H1 (cell line): ENCODE measurements at regions not wholly inside any gene's neighbourhood (a gene's known extent, or its start where the extent isn't known, plus 50 kb on each side); places are given as distances from the start of the nearest gene placed in this dataset.

Experiments
- BRCA1 ChIP-seq: IDR thresholded peaks from 2 replicates; pipeline ENCODE4 v1.6.1; 2012; ENCODE audit warnings: low read depth, low read length, improper control_type of control experiment
- CBX8 ChIP-seq: fragments of 300-800, 300-1000 bp; sonication (generic); IDR thresholded peaks from 2 replicates; pipeline ENCODE4 v1.7.1; 2016; ENCODE audit warnings: low read depth, low read length, borderline replicate concordance
- CREB1 ChIP-seq: IDR thresholded peaks from 2 replicates; pipeline ENCODE4 v1.6.1; 2012; ENCODE audit warnings: inconsistent platforms
- EGR1 ChIP-seq: IDR thresholded peaks from 2 replicates; pipeline ENCODE4 v1.6.1; 2011; ENCODE audit warnings: low read depth, low read length, borderline replicate concordance
- EP300 ChIP-seq, 2 experiments: IDR thresholded peaks; 1 replicate in 1 of 2; 2 replicates in 1 of 2; pipeline ENCODE4 v1.6.1; 2011 to 2012; ENCODE audit warnings: low read depth in 2 of 2, low read length in 2 of 2, mild to moderate bottlenecking in 2 of 2, borderline replicate concordance in 1 of 2, inconsistent platforms in 1 of 2, moderate library complexity in 1 of 2
- HDAC6 ChIP-seq: IDR thresholded peaks from one replicate; pipeline ENCODE4 v1.7.1; 2012; ENCODE audit warnings: low read depth, mild to moderate bottlenecking, inconsistent platforms, low read length, moderate library complexity
- JUND ChIP-seq: IDR thresholded peaks from 2 replicates; pipeline ENCODE4 v1.6.1; 2011; ENCODE audit warnings: mild to moderate bottlenecking, improper control_type of control experiment, low read length
- RNF2 ChIP-seq: fragments of 200-900, 300-1000 bp; sonication (generic); IDR thresholded peaks from 2 replicates; pipeline ENCODE4 v1.7.1; 2016; ENCODE audit warnings: borderline replicate concordance, low read depth, mild to moderate bottlenecking, antibody characterized with exemption, low read length; ENCODE audit not compliant: poor library complexity, severe bottlenecking; ENCODE audit errors: missing control alignments
- TCF12 ChIP-seq: IDR thresholded peaks from 2 replicates; pipeline ENCODE4 v1.6.1; 2011; ENCODE audit warnings: low read depth, mild to moderate bottlenecking, low read length
- TF ChIP-seq, protein P1 (sequence below), 3 experiments: IDR thresholded peaks; 1 replicate in 2 of 3; 2 replicates in 1 of 3; pipeline versions ENCODE4 v1.5.1 to v1.6.1; 2011; ENCODE audit warnings: low read length in 3 of 3, mild to moderate bottlenecking in 3 of 3, inconsistent platforms in 2 of 3, low read depth in 1 of 3, moderate library complexity in 1 of 3; ENCODE audit not compliant: insufficient read depth in 1 of 3; ENCODE audit errors: control extremely low read depth in 1 of 3

DNA sequence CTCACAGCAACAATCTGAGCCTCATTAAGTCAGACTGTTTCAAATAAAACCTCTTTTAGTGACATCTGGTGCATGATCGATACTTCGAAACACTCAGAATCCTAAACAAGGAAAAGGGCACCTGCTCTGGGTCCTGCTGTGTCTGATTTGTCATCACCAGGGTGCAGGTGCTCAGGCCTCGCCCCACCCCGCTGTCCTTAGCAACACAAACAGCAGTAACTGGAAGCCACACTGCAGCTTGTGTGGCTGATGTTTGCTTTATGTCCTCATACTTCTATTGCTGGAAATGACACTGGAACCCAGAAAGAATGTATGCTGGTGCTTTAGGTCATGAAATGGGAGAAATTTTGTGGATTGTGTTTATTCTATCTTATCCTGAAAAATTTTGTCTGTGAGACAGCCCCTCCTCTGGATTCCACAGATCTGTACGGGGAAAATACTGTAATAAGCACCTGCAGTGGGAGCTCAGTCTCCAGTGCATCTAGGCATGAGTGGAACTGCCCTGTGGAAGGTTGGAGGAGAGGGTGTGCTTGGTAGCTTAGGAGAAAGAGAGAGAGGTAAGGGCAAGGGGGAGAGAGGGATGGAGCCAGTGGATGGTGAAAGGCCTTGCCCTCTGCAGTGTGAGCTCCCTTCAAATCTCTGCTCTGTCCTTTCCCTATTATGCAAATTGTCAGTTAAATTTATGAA lies 284.2 kb downstream of the SMARCA2 start:
- TF ChIP-seq, protein P1, sequence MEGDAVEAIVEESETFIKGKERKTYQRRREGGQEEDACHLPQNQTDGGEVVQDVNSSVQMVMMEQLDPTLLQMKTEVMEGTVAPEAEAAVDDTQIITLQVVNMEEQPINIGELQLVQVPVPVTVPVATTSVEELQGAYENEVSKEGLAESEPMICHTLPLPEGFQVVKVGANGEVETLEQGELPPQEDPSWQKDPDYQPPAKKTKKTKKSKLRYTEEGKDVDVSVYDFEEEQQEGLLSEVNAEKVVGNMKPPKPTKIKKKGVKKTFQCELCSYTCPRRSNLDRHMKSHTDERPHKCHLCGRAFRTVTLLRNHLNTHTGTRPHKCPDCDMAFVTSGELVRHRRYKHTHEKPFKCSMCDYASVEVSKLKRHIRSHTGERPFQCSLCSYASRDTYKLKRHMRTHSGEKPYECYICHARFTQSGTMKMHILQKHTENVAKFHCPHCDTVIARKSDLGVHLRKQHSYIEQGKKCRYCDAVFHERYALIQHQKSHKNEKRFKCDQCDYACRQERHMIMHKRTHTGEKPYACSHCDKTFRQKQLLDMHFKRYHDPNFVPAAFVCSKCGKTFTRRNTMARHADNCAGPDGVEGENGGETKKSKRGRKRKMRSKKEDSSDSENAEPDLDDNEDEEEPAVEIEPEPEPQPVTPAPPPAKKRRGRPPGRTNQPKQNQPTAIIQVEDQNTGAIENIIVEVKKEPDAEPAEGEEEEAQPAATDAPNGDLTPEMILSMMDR (IDR thresholded peaks at IDR 0.05; ENCODE audit: control extremely low read depth in 1 of 3, insufficient read depth in 1 of 3, low read depth in 1 of 3, low read length in 3 of 3), result no peak
- no peak for TF ChIP-seq EGR1
- no peak for TF ChIP-seq TCF12
- no peak for TF ChIP-seq BRCA1
- TF ChIP-seq EP300 (IDR thresholded peaks at IDR 0.05; ENCODE audit: borderline replicate concordance in 1 of 2, low read depth in 2 of 2, low read length in 2 of 2), result no peak
- no peak for TF ChIP-seq JUND
- TF ChIP-seq HDAC6, result no peak
- TF ChIP-seq CBX8, result no peak
- TF ChIP-seq RNF2, result no peak
- no peak for TF ChIP-seq CREB1
